OCI-LY7 (cell line): ENCODE measurements at regions not wholly inside any gene's neighbourhood (a gene's known extent, or its start where the extent isn't known, plus 50 kb on each side); places are given as distances from the start of the nearest gene placed in this dataset.

Source experiments
- BruUV-seq: library from RNA; stranded (reverse); fragments of 400-500 nt; replicated peaks from 2 replicates; lab custom pipeline; 2021; lab: Mats Ljungman, UMichigan
- CTCF ChIA-PET: fragments of 300-600 bp; sonication (Branson Sonifier 250); formaldehyde crosslinking; loops from one replicate; lab custom pipeline; 2022; ENCODE audit warnings: antibody characterized with exemption; ENCODE audit not compliant: unreplicated experiment; lab: Charles Lee
- POLR2A ChIA-PET: fragments of 300-600 bp; sonication (Branson Sonifier 250); formaldehyde crosslinking; loops from one replicate; lab custom pipeline; 2022; ENCODE audit warnings: antibody characterized with exemption; lab: Charles Lee
- DNase-seq: peaks from one replicate; pipeline ENCODE4 v3.0.0-alpha.2; 2015; ENCODE audit warnings: low spot score
- H2AFZ ChIP-seq: fragments of 200-600 bp; sonication (generic), shearing (Covaris generic); 2 replicates; pipeline ENCODE4 v1.6.1; 2014; ENCODE audit warnings: mild to moderate bottlenecking, antibody characterized with exemption, low read length, moderate library complexity
- H3K27ac ChIP-seq: fragments of 200-600 bp; sonication (generic); 2 replicates; pipeline ENCODE4 v1.5.1; 2014; ENCODE audit warnings: mixed run types, low read depth, mild to moderate bottlenecking, moderate library complexity, low read length, inconsistent platforms; ENCODE audit not compliant: poor library complexity, severe bottlenecking
- H3K36me3 ChIP-seq: fragments of 200-600 bp; sonication (generic); 2 replicates; pipeline ENCODE4 v1.6.1; 2014; ENCODE audit warnings: mild to moderate bottlenecking, antibody characterized with exemption, low read length, moderate library complexity, mixed read lengths; ENCODE audit not compliant: insufficient read depth
- H3K4me1 ChIP-seq: fragments of 200-600 bp; sonication (generic); 2 replicates; pipeline ENCODE4 v1.5.1; 2014; ENCODE audit warnings: mild to moderate bottlenecking, low read length; ENCODE audit not compliant: insufficient read depth, poor library complexity, severe bottlenecking
- H3K4me2 ChIP-seq: fragments of 200-600 bp; sonication (generic); 2 replicates; pipeline ENCODE4 v1.6.1; 2014; ENCODE audit warnings: mild to moderate bottlenecking, low read length
- H3K4me3 ChIP-seq: fragments of 200-600 bp; sonication (generic); 2 replicates; pipeline ENCODE4 v1.5.1; 2014; ENCODE audit warnings: mild to moderate bottlenecking, low read depth, low read length; ENCODE audit not compliant: poor library complexity, severe bottlenecking
- H3K79me2 ChIP-seq: fragments of 200-600 bp; sonication (generic); 2 replicates; pipeline ENCODE4 v1.6.1; 2016; ENCODE audit warnings: low read depth, mild to moderate bottlenecking, low read length, moderate library complexity, mixed read lengths; ENCODE audit not compliant: insufficient read depth
- H3K9me2 ChIP-seq: fragments of 200-600 bp; sonication (generic); 2 replicates; pipeline ENCODE4 v1.6.1; 2016; ENCODE audit warnings: mild to moderate bottlenecking, low read length, mixed read lengths; ENCODE audit not compliant: insufficient read depth
- H3K9me3 ChIP-seq: fragments of 200-600 bp; sonication (generic); 2 replicates; pipeline ENCODE4 v1.6.1; 2014; ENCODE audit warnings: mild to moderate bottlenecking, mixed run types, low read length, mixed read lengths
- H4K20me1 ChIP-seq: fragments of 200-600 bp; sonication (generic); 2 replicates; pipeline ENCODE4 v1.6.1; 2014; ENCODE audit warnings: mild to moderate bottlenecking, antibody characterized with exemption, low read length, moderate library complexity, mixed read lengths; ENCODE audit not compliant: insufficient read depth
- EZH2phosphoT487 ChIP-seq: fragments of 200-600 bp; sonication (generic); IDR thresholded peaks from 2 replicates; pipeline ENCODE4 v1.6.1; 2018; ENCODE audit warnings: low read depth, borderline replicate concordance, mild to moderate bottlenecking, mixed run types, antibody characterized with exemption, low read length, moderate library complexity, mixed read lengths
- intact Hi-C: fragments of 100-400 bp; cut with micrococcal nuclease; formaldehyde crosslinking; loops from one replicate; pipeline ENCODE4 v1.10.0; 2022; ENCODE audit not compliant: unreplicated experiment
- TF ChIP-seq, protein P1 (sequence below): fragments of 200-600 bp; sonication (generic); conservative IDR thresholded peaks from 2 replicates; pipeline ENCODE4 v1.5.1; 2014; ENCODE audit warnings: mild to moderate bottlenecking, antibody characterized with exemption, low read length, moderate library complexity, mixed read lengths

DNA sequence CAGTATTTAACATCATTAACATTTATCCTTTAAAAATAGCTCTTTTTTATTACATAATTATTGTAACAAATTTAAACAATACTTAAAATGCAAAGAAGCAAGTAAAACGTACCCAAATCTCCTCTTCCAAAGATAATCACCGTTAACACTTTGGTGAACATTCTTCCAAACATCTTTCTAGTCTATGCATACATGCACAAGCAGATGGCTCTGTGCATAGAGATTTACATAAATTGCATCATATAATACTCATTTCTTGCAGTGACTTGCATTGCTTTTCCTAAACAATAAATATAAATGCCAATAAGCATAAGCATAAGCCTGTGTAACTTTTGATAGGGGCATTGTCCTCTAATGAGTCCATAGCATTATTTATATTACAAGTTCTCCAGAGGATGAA lies 89.4 kb upstream of the PALS2 start:
- intact Hi-C loops, result no loop called here
- H4K20me1 ChIP-seq, result no peaks in the 10 kb centered on the region
- H3K9me3 ChIP-seq, result no peaks in the 10 kb centered on the region
- no peak overlapping the region for H3K4me2 ChIP-seq
- H3K79me2 ChIP-seq, result no peaks in the 10 kb centered on the region
- BruUV-seq, result no TSS peak
- H2AFZ ChIP-seq, result no peak overlapping the region
- ChIA-PET POLR2A (interaction anchor here (1.2 kb wide), 1 partner anchor 13 kb away, joined by 4 read pairs; no protein-coding TSS in a partner anchor), CTCF (no interaction called here)
- TF ChIP-seq, protein P1, sequence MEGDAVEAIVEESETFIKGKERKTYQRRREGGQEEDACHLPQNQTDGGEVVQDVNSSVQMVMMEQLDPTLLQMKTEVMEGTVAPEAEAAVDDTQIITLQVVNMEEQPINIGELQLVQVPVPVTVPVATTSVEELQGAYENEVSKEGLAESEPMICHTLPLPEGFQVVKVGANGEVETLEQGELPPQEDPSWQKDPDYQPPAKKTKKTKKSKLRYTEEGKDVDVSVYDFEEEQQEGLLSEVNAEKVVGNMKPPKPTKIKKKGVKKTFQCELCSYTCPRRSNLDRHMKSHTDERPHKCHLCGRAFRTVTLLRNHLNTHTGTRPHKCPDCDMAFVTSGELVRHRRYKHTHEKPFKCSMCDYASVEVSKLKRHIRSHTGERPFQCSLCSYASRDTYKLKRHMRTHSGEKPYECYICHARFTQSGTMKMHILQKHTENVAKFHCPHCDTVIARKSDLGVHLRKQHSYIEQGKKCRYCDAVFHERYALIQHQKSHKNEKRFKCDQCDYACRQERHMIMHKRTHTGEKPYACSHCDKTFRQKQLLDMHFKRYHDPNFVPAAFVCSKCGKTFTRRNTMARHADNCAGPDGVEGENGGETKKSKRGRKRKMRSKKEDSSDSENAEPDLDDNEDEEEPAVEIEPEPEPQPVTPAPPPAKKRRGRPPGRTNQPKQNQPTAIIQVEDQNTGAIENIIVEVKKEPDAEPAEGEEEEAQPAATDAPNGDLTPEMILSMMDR, result no peak
- no peaks in the 10 kb centered on the region for H3K9me2 ChIP-seq
- no peak overlapping the region for H3K27ac ChIP-seq
- H3K4me3 ChIP-seq, result no peak overlapping the region
- H3K4me1 ChIP-seq, result no peaks in the 10 kb centered on the region
- H3K36me3 ChIP-seq, result no peaks in the 10 kb centered on the region
- no peak for DNase-seq

DNA sequence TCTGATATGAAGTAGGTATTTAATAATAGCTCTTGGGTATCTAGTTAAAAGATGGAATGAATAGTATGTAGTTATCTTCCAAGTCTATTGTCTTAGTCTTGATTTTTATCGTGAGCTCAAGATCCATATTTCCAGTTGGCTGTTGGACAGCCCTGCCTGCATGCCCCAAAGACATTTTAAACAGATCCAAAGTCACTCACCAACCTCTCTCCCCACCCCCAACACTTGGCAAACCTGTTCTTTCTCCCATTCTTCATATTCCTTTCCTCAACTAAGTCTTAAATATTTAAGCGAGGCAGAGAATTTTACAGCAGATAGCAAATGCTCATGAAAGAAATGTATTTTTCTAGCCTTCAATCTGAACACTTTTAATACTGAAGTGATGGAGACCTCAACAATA lies 80.7 kb upstream of the PALS2 start:
- Histone ChIP-seq H3K9me3 (no peaks in the 10 kb centered on the region), H3K27ac (no peak overlapping the region), H4K20me1 (no peaks in the 10 kb centered on the region), H3K9me2 (no peaks in the 10 kb centered on the region), H3K4me2 (no peak overlapping the region), H3K79me2 (no peaks in the 10 kb centered on the region), H2AFZ (no peak overlapping the region), H3K4me1 (no peaks in the 10 kb centered on the region), H3K4me3 (no peak overlapping the region), H3K36me3 (no peaks in the 10 kb centered on the region)
- TF ChIP-seq EZH2phosphoT487, result no peak
- TF ChIP-seq, protein P1, result no peak
- DNase-seq, result no peak
- intact Hi-C loops, result no loop called here
- no TSS peak for BruUV-seq
- POLR2A ChIA-PET, result interaction anchor here (0.5 kb wide), 1 partner anchor 38 kb away, joined by 3 read pairs; no protein-coding TSS in a partner anchor
- CTCF ChIA-PET, result no interaction called here

DNA sequence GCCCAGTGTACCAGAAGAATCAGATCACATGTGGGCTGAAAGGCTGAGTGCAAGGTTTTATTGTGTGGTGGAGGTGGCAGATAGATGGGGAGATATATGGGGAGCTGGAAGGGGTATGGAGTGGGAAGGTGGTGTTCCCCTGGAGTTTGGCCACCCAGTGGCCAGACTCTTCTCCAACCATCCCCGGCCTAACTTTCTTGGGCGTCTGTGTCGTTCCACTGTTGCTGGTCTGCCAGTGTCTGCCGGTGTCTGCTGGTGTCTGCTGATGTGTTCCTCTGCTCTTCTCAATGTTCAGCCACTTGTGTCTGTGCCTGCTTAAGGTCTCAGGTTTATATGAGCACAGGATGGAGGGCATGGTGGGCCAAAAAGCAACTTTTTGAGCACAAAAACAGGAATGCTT lies 78.4 kb upstream of the PALS2 start:
- Histone ChIP-seq H3K36me3 (no peaks in the 10 kb centered on the region), H2AFZ (no peak overlapping the region), H3K4me2 (no peak overlapping the region), H3K9me3 (no peaks in the 10 kb centered on the region), H3K4me1 (no peaks in the 10 kb centered on the region), H3K9me2 (no peaks in the 10 kb centered on the region), H3K27ac (no peak overlapping the region), H3K4me3 (no peak overlapping the region), H4K20me1 (no peaks in the 10 kb centered on the region), H3K79me2 (no peaks in the 10 kb centered on the region)
- ChIA-PET CTCF (no interaction called here), POLR2A (no interaction called here)
- TF ChIP-seq EZH2phosphoT487, result no peak
- TF ChIP-seq, protein P1, result no peak
- no TSS peak for BruUV-seq
- intact Hi-C loops, result no loop called here
- DNase-seq, result no peak
